Spleen (tissue), 11 donors: ENCODE measurements at regions not wholly inside any gene's neighbourhood (a gene's known extent, or its start where the extent isn't known, plus 50 kb on each side); places are given as distances from the start of the nearest gene placed in this dataset.

Experiments used
- DNase-seq: peaks from one replicate; pipeline ENCODE4 v3.0.0-alpha.2; 2020
- H3K27ac ChIP-seq, 8 donors: fragments of 200-600 bp; sonication (generic) in 7 of 8; 1 replicate in 4 of 8; 2 replicates in 4 of 8; pipeline versions ENCODE4 v1.5.0 to v1.8.0; 2016 to 2021; ENCODE audit warnings: inconsistent platforms in 4 of 8, mild to moderate bottlenecking in 4 of 8, moderate library complexity in 1 of 8
- H3K27me3 ChIP-seq, 7 donors: fragments of 200-600 bp; sonication (generic) in 6 of 7; replicated peaks in 1 of 7; 1 replicate in 4 of 7; 2 replicates in 3 of 7; pipeline versions ENCODE4 v1.5.0 to v1.8.0; 2016 to 2021; ENCODE audit warnings: inconsistent platforms in 3 of 7, mild to moderate bottlenecking in 1 of 7
- H3K36me3 ChIP-seq, 6 donors: fragments of 200-600 bp; sonication (generic) in 5 of 6; 1 replicate in 4 of 6; 2 replicates in 2 of 6; pipeline versions ENCODE4 v1.5.0 to v1.8.0; 2016 to 2021; ENCODE audit warnings: inconsistent platforms in 2 of 6
- H3K4me1 ChIP-seq, 6 donors: fragments of 200-600 bp; sonication (generic) in 5 of 6; 1 replicate in 3 of 6; 2 replicates in 3 of 6; pipeline versions ENCODE4 v1.5.0 to v1.8.0; 2016 to 2021; ENCODE audit warnings: inconsistent platforms in 3 of 6
- H3K4me3 ChIP-seq, 8 donors: fragments of 200-600 bp; sonication (generic) in 7 of 8; 1 replicate in 4 of 8; 2 replicates in 4 of 8; pipeline versions ENCODE4 v1.5.0 to v1.8.0; 2016 to 2021; ENCODE audit warnings: inconsistent platforms in 4 of 8, mild to moderate bottlenecking in 4 of 8, moderate library complexity in 2 of 8
- H3K9me3 ChIP-seq, 8 donors: fragments of 200-600 bp; sonication (generic) in 7 of 8; 1 replicate in 4 of 8; 2 replicates in 4 of 8; pipeline versions ENCODE4 v1.5.0 to v1.8.0; 2016 to 2021; ENCODE audit warnings: inconsistent platforms in 4 of 8
- POLR2A ChIP-seq, 3 donors: fragments of 450-650 bp; IDR thresholded peaks; one replicate each; pipeline ENCODE4 v1.5.1; 2017; ENCODE audit warnings: antibody characterized with exemption in 3 of 3, mild to moderate bottlenecking in 1 of 3
- POLR2AphosphoS5 ChIP-seq, 3 donors: sonication (generic); formaldehyde crosslinking; IDR thresholded peaks; one replicate each; pipeline ENCODE4 v1.5.1; 2017; ENCODE audit warnings: antibody characterized with exemption in 3 of 3
- WGBS, 5 donors: extraction: QIAGEN DNeasy Blood & Tissue Kit in 3 of 5; methylation state at CpG; one replicate each; pipeline versions ENCODE4 v1.1.5 to v1.1.7; 2013 to 2018; 5-methylcytosine and 5-hydroxymethylcytosine counted together
- intact Hi-C: fragments of 100-400 bp; cut with DNase I; formaldehyde crosslinking; loops from one replicate; pipeline ENCODE4 v1.15.0; 2023; ENCODE audit warnings: low total_unique reads
- TF ChIP-seq, protein P1 (sequence below), 11 experiments: fragments of 200-600 bp in 7 of 11; fragments of 450-650 bp in 4 of 11; sonication (generic) in 4 of 11; IDR thresholded peaks in 8 of 11; conservative IDR thresholded peaks in 3 of 11; 1 replicate in 7 of 11; 2 replicates in 4 of 11; pipeline versions ENCODE4 v1.4.0 to v1.8.0; 2016 to 2021; ENCODE audit warnings: antibody characterized with exemption in 11 of 11, inconsistent platforms in 4 of 11, mild to moderate bottlenecking in 1 of 11
- donor health status: healthy with polysubstance abuse.
- donor health status: DM: no; HTN: no; CAD: no; lungs with moderate emphysema.
- donor health status: DM: no; HTN: no; CAD: no.
- donor health status: Bipolar disorder and iron deficiency.
- donor health status: healthy.
- donor health status: DM: no; HTN: no; CAD: no.
- donor health status: DM: yes; HTN: yes; CAD: no.

DNA sequence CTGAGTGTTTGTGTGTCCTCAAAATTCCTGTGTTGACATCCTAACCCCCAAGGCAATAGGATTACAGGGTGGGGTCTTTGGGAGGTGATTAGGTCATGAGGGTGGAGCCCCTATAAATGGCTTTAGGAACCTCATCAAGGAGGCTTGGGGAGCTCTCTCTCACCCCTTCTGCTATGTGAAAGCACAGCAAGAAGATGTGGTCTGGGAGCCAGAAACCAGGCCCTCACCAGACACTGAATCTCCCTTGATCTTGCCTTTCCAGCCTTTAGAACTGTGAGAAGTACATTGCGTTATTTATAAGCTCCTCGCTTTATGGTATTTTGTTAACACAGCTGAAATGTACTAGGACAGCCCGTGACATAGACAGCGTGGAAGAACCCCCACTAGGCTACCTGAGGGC, 712.0 kb upstream of the SGCG start:
- WGBS, 5 donors, result 79 to 96% (median 81%) methylated on average over 4 of the region's 4 CpGs
- Histone ChIP-seq H3K9me3 (peaks cover 0 to 4% (median 0%) of the 10 kb centered on the region in 8 donors), H3K36me3 (no peaks in the 10 kb centered on the region), H3K4me1 (no peaks in the 10 kb centered on the region), H3K27me3 (no peaks in the 10 kb centered on the region), H3K27ac (no peak overlapping the region), H3K4me3 (no peak overlapping the region)
- intact Hi-C loops, result no loop called here
- DNase-seq, result no peak
- TF ChIP-seq, protein P1, sequence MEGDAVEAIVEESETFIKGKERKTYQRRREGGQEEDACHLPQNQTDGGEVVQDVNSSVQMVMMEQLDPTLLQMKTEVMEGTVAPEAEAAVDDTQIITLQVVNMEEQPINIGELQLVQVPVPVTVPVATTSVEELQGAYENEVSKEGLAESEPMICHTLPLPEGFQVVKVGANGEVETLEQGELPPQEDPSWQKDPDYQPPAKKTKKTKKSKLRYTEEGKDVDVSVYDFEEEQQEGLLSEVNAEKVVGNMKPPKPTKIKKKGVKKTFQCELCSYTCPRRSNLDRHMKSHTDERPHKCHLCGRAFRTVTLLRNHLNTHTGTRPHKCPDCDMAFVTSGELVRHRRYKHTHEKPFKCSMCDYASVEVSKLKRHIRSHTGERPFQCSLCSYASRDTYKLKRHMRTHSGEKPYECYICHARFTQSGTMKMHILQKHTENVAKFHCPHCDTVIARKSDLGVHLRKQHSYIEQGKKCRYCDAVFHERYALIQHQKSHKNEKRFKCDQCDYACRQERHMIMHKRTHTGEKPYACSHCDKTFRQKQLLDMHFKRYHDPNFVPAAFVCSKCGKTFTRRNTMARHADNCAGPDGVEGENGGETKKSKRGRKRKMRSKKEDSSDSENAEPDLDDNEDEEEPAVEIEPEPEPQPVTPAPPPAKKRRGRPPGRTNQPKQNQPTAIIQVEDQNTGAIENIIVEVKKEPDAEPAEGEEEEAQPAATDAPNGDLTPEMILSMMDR (IDR thresholded peaks at IDR 0.05 in 8 of 11, conservative IDR thresholded peaks at IDR 0.05 in 3 of 11), result no peak
- TF ChIP-seq POLR2A (IDR thresholded peaks at IDR 0.05) (no peak), POLR2AphosphoS5 (IDR thresholded peaks at IDR 0.05) (no peak)

- DNase-seq, result no peak
- Histone ChIP-seq H3K27ac (no peak overlapping the region), H3K27me3 (no peaks in the 10 kb centered on the region), H3K9me3 (no peaks in the 10 kb centered on the region), H3K4me3 (no peak overlapping the region), H3K36me3 (no peaks in the 10 kb centered on the region), H3K4me1 (no peaks in the 10 kb centered on the region)
- WGBS, 5 donors, result 70 to 86% (median 78%) methylated on average over 4 of the region's 4 CpGs
- intact Hi-C loops, result no loop called here
- TF ChIP-seq, protein P1 (IDR thresholded peaks at IDR 0.05 in 8 of 11, conservative IDR thresholded peaks at IDR 0.05 in 3 of 11), result no peak
- TF ChIP-seq POLR2A (IDR thresholded peaks at IDR 0.05), result no peak
- TF ChIP-seq POLR2AphosphoS5 (IDR thresholded peaks at IDR 0.05), result no peak
Measured at GRCh38 chr13:22469452-22469851, 711.3 kb upstream of the SGCG start.

- 78 to 85% (median 81%) methylated on average over 3 of the region's 3 CpGs for WGBS, 5 donors
- Histone ChIP-seq H3K36me3 (no peaks in the 10 kb centered on the region), H3K9me3 (no peaks in the 10 kb centered on the region), H3K4me1 (no peaks in the 10 kb centered on the region), H3K27me3 (no peaks in the 10 kb centered on the region), H3K4me3 (no peak overlapping the region), H3K27ac (no peak overlapping the region)
- no peak for DNase-seq
- TF ChIP-seq POLR2AphosphoS5 (IDR thresholded peaks at IDR 0.05) (no peak), POLR2A (IDR thresholded peaks at IDR 0.05) (no peak)
- TF ChIP-seq, protein P1 (IDR thresholded peaks at IDR 0.05 in 8 of 11, conservative IDR thresholded peaks at IDR 0.05 in 3 of 11), result no peak
- intact Hi-C loops, result no loop called here
Measured at GRCh38 chr13:22470075-22470474, 710.7 kb upstream of the SGCG start.

GRCh38 chr13:22482496-22483000, 698.2 kb upstream of the SGCG start:
- intact Hi-C loops, result no loop called here
- no peaks in the 10 kb centered on the region for H3K27me3 ChIP-seq
- 45 to 89% (median 80%) methylated on average over 2 of the region's 2 CpGs for WGBS, 5 donors
- peak overlapping the region in 1 of 8 donors; percentile 2 for H3K27ac ChIP-seq
- TF ChIP-seq POLR2A (IDR thresholded peaks at IDR 0.05) (no peak), POLR2AphosphoS5 (IDR thresholded peaks at IDR 0.05) (no peak)
- TF ChIP-seq, protein P1 (IDR thresholded peaks at IDR 0.05 in 8 of 11, conservative IDR thresholded peaks at IDR 0.05 in 3 of 11), result no peak
- no peak overlapping the region for H3K4me3 ChIP-seq
- H3K36me3 ChIP-seq, result no peaks in the 10 kb centered on the region
- DNase-seq, result no peak
- no peaks in the 10 kb centered on the region for H3K4me1 ChIP-seq
- H3K9me3 ChIP-seq, result no peaks in the 10 kb centered on the region
